NCI-H1436 (cell line): ENCODE measurements at regions not wholly inside any gene's neighbourhood (a gene's known extent, or its start where the extent isn't known, plus 50 kb on each side); places are given as distances from the start of the nearest gene placed in this dataset.

Source experiments
- DNase-seq: peaks from one replicate; lab custom pipeline; 2025; lab: John Stamatoyannopoulos, UW

GRCh38 chr6:40907198-40907701 is 131.8 kb downstream of the UNC5CL start:
- no peak for DNase-seq

GRCh38 chr6:40906759-40907158 is 132.3 kb downstream of the UNC5CL start:
- DNase-seq, result no peak

GRCh38 chr6:40904583-40905194 is 134.3 kb downstream of the UNC5CL start:
- no peak for DNase-seq

DNA sequence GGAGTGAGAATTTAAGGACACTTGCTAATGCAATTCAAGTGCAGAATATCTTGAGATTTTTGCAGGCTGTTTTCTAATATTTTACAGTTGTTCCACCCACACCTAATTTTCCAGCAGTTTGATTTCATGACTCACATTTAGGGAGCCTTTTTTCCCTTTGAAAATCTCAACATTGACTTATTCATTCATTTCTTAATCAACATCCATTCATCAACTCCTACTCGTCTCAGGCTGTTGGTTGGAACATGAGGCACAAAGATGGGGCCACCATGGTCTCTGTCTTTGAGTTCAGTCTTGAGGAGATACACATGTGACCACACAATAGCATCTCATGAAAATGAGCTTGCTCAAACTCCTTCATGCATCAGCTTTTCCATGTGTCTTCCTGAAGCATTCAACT is 135.6 kb downstream of the UNC5CL start:
- no peak for DNase-seq

GRCh38 chr6:40901322-40902055 is 137.5 kb downstream of the UNC5CL start:
- no peak for DNase-seq

GRCh38 chr6:40900791-40901190 is 138.2 kb downstream of the UNC5CL start:
- DNase-seq, result no peak

- no peak for DNase-seq
Observed at GRCh38 chr6:40899684-40900155, 139.3 kb downstream of the UNC5CL start.

GRCh38 chr6:40898073-40898472 is 140.9 kb downstream of the UNC5CL start:
- no peak for DNase-seq

DNA sequence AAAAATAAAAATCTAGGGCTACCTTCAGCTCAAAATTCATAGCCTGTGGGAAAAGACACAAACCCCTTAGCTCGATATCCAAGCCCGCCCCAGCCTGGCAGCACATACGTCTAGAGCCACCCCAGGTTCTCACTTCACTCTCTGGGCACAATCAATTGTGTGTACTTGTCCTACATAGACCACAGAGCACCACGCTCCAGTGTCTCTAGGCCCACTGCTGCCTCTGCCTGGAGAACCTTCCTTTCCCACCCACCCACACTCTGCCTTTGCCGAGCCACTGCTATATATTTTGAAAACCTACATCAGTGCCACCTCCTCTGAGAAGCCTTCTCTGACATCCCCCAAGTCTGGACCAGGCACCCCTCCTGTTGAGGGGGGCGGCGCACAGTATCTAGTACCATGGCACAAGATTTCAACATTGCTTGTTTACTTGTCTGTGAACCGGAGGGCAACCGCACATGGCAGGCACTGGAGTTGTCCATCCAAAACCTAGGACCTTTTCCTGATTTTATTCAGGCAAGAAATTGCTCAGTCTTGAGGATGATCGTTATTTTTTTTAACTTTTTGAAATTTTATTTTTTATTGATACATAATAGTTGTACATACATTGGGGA is 141.5 kb downstream of the UNC5CL start:
- DNase-seq, result no peak

- no peak for DNase-seq
Observed at GRCh38 chr6:40896696-40897095, 142.3 kb downstream of the UNC5CL start.

DNA sequence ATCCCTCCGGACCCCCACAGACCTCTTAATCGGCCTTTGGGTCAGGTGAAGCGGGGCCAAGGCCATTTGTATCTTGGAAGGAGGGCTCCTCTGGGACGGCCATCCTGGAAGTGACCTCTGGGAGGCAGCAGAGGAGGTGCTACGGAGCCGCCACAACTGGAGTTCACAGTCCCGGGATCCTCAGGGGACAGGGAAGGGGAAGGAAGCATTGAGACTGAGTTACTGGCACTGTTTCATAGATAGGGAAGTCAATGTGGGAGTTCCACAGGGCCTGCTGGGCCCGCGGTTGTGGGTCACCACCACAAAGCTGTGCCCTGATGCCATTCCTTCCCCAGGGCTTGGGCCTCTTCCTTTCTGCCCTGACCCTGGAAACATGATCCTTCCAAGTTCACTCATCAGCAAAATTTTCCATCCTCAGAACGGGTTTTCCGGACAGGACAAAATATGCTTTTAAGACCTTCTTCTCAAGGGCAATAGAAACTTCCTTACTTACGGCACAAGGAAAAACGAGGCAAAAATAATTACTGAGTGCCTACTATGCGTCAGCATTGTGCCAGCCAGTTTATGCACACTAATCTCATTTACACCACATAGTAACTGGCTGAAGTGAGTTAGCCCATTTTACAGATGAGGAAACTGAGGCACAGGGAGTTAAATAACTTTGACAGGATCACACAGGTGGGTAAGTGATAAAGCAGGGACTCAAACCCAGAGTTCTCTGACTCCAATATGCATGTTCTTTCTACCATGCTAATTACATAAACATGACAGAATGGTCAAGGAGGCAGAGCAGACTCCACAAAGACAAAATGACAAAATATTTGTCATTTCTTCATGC is 143.8 kb downstream of the UNC5CL start:
- no peak for DNase-seq

DNA sequence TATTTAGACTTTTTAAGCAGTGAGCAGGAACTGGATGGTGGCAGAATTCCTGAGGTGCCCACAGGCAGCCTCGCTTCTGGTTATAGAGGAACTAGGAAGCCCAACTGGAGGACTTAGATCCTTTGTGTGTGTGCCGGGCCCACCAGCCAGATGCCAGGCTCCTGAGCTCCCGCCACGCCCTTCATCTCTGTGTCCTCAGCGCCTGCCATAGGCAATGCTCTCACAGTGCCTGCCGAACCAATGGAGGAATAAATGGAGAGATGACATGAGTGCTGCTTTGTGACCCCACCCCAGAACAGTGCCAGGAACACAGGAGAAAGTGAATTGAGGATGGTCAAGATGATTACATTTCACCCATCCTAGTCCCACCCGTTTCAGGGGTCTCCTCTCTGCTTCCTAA is 146.0 kb downstream of the UNC5CL start:
- DNase-seq, result no peak

DNA sequence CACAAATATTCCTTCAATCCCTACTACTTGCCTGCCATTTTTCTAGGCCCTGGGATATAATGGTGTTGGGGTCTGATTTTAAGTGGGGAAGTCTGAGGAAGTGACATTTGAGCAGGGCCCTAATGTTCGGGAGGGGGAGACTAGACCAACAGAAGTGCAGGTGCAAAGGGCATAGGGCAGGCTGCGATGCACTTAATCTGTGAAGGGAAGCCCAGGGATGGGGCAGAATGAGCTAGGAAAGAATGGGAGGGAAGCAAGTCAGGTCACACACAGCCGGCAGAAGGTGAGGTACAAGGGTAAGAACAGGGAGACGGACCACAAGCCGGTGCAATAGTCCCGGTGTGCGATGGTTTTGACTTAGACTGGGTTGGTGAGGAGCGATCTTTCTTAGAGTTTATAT is 146.8 kb downstream of the UNC5CL start:
- DNase-seq, result no peak

- DNase-seq, result no peak
Observed at GRCh38 chr6:40891686-40892085, 147.3 kb downstream of the UNC5CL start.

- no peak for DNase-seq
Observed at GRCh38 chr6:40891131-40891530, 147.9 kb downstream of the UNC5CL start.

GRCh38 chr6:40889137-40889832 is 149.7 kb downstream of the UNC5CL start:
- no peak for DNase-seq

DNA sequence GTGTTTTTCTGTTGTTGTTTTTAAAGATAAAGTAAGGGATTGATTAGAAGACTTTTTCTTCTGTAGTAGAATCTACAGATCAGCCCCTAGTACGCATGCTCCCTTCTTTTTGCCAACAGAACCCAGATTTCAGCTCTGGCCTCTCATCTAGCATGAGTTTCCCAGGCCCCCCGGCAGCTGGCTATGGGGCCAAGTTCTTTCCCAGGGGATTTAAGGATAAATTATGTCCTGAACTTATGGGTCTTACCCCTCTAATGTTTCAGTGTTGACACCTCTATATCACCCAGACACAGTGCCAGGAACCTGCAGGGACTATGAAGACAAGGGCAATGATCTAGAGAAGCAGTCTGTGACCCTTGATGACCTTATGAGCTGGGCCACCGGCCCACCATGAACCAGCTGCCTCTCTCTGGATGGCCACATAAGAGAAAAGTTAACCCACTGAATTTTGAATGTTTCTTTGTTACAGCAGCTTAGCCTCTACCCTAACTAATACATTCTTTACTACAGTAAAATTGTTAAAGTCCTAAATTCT is 150.5 kb downstream of the UNC5CL start:
- no peak for DNase-seq

- no peak for DNase-seq
Observed at GRCh38 chr6:40887792-40888340, 151.2 kb downstream of the UNC5CL start.

DNA sequence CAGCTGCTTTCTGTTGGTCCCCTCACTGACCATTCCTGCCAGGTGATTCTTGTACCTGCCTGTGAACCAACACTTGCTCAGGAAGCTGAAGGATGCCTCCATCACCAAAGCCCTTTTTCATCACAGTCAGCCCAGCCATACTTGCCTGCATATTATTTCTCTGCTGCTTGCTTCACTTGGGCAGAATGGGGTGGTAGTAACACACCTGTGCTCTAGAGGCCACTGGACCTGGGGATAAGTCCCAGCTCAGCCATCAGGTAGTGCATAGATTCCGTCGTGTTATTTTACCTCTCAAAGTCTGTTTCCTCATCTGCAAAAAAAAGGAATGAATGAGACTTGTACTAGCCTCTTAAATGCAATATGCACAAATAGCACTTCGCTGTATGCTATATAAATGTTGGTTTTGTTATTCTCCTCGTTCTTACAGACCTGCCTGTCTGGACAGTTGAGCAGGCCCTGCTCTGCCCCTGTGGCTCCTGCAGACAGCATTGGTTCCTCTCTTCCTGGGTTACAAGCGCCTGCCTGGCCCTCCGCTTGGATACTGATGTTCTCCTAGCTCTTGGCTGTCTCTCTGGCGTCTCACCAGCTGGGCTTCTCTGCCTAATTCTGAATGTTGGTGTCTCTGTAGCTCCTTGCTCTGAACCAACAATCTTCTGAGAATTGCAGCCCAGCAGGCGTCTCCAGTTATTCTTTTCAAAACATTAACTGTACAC is 151.8 kb downstream of the UNC5CL start:
- DNase-seq, result no peak

DNA sequence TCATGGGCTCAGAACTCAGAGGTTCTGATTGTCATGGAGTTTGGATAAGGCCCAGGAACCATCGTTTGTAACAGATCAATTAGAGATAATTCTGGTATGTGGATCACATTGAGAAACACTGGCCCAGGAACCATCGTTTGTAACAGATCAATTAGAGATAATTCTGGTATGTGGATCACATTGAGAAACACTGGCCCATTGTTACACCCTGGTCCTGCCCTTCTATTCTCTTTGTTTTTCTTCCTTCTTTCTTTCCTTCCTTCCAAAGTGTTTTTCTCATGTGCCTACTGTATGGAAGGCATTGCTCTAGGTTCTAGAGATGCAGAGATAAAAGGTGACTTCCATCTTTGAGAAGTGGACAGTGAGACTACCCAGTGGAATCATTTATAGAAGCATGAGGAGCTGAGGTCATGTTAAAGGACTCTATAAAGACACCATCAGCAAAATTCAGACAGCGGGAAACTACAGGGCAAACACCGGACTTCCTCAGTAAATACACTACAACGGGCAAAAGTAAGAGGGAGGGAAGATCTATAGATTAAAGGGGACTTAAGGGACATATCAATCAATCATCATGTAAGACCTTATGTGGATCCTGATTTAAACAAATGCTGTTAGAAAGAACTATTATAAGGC is 153.8 kb downstream of the UNC5CL start:
- DNase-seq, result no peak
